GM10266 (cell line): ENCODE measurements at regions not wholly inside any gene's neighbourhood (a gene's known extent, or its start where the extent isn't known, plus 50 kb on each side); places are given as distances from the start of the nearest gene placed in this dataset.

Experiments used
- DNase-seq: peaks from one replicate; pipeline ENCODE4 v3.0.0; 2012; ENCODE audit errors: extremely low spot score
- CTCF ChIP-seq: IDR thresholded peaks from 2 replicates; pipeline ENCODE4 v1.5.1; 2012; ENCODE audit warnings: mild to moderate bottlenecking, low read depth; ENCODE audit not compliant: control insufficient read depth, insufficient read depth; ENCODE audit errors: missing control alignments

GRCh38 chr22:27624705-27625104 lies 176.9 kb downstream of the MN1 start:
- no peak for DNase-seq
- TF ChIP-seq CTCF: no peak

DNA sequence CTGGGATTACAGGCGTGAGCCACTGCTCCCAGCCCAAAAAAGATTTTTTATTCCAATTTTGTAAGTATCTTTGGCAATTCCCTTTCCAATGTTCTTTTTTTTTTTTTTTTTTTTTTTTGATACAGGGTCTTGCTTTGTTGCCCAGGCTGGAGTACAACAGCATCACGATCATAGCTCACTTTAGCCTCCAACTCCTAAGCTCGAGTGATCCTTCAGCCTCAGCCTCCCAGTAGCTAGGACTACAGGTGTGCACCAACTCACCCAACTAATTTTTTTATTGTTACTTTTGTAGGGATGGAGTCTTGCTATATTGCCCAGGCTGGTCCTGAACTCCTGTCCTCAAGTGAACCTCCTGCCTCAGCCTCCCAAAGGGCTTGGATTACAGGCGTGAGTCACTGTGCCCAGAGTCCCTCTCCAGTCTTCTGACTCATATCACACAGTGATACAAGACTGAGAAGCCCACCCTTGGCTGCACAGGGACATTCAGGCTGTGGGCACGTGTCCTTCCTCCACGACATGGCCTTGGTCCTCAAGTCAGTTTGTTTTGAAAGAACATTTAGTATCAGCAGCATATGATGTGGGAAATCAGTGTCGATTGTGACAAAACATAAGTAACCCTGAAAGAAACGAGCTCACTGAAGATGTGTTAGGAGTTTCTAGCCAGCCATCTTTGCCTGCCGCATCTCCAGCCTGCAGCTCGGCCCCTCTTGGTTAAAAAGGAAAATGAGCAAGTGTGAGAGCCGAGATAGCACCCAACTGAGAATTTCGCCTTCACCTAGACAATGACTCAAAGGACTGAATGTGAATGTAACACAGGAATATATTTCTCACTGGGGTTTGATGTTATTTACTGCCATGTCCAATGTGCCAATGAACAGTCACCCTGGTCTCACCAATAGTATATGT lies 175.5 kb downstream of the MN1 start:
- TF ChIP-seq CTCF: no peak

GRCh38 chr22:27626675-27627443 lies 174.7 kb downstream of the MN1 start:
- no peak for DNase-seq
- TF ChIP-seq CTCF: no peak

More for the DNA sequence above, 175.5 kb downstream of the MN1 start:
- no peak for DNase-seq

- DNase-seq: no peak
These were observed 174.1 kb downstream of the MN1 start for GRCh38 chr22:27627444-27627833.

DNA sequence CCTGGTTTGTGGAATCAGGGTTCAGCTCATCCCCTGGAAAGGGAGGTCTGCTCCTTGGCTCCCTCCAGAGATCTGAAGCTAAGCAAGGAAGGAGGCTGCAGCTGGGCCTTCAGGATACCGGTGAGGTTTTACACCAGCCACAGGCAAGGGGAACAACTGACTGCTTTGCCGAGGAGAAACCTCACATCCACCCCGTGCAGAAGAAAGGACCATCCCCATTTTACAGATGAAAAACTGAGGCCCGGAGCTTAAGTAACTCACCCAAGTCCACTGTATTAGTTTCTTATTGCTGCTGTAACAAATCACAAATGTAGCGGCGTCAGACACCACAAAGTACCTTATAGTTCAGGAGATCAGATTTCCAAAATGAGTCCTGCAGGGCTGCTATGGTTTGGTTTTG lies 173.7 kb downstream of the MN1 start:
- no peak for TF ChIP-seq CTCF
- DNase-seq: no peak

More at GRCh38 chr22:27627444-27627833, 174.1 kb downstream of the MN1 start:
- no peak for TF ChIP-seq CTCF

- DNase-seq: no peak
- no peak for TF ChIP-seq CTCF
These were observed 173.2 kb downstream of the MN1 start for GRCh38 chr22:27628341-27628740.

DNA sequence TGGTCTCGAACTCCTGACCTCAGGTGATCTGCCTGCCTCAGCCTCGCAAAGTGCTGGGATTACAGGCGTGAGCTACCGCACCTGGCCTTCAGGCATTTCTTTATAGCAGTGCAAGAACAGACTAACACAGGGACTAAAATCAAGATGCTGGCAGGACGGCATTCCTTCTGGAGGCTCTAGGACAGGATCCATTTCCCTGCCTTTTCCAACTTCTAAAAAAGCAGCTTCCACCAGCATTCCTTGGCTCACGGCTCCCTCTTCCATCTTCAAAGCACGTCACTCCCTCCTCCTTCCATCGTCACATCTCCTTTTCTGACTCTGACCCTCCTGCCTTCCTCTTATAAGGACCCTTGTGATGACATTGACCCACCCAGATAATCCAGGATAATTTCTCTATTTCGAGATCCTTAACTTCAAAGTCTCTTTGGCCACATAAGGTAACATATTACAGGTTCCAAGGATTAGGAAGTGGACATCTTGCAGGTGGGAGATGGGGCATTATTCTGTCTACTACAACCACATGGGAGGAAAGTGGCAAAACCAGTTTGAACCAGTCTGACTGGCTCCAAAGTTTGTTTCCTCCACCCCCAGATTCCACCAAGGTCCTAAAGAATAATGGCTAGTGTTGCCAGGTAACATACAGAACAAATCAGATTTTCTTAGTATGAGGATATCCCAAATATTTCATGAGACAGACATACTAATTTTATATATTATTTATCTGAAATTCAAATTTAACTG lies 172.5 kb downstream of the MN1 start:
- DNase-seq: no peak
- no peak for TF ChIP-seq CTCF
